Osteocyte (in vitro differentiated cells): ENCODE measurements at regions not wholly inside any gene's neighbourhood (a gene's known extent, or its start where the extent isn't known, plus 50 kb on each side); places are given as distances from the start of the nearest gene placed in this dataset.

Experiments
- DNase-seq: peaks from one replicate; pipeline ENCODE4 v3.0.0; 2021; ENCODE audit warnings: mixed read lengths; ENCODE audit not compliant: unreplicated experiment; ENCODE audit errors: extremely low spot score
- H3K27ac Mint-ChIP-seq: one replicate; pipeline ENCODE4 v1.8.0; 2021; ENCODE audit warnings: mild to moderate bottlenecking, mixed read lengths; ENCODE audit not compliant: unreplicated experiment
- H3K27me3 Mint-ChIP-seq: one replicate; pipeline ENCODE4 v1.8.0; 2021; ENCODE audit warnings: mixed read lengths; ENCODE audit not compliant: unreplicated experiment
- H3K36me3 Mint-ChIP-seq: one replicate; pipeline ENCODE4 v1.8.0; 2021; ENCODE audit warnings: mixed read lengths; ENCODE audit not compliant: unreplicated experiment
- H3K4me1 Mint-ChIP-seq: one replicate; pipeline ENCODE4 v1.8.0; 2021; ENCODE audit warnings: mixed read lengths; ENCODE audit not compliant: unreplicated experiment
- H3K4me3 Mint-ChIP-seq: one replicate; pipeline ENCODE4 v1.8.0; 2021; ENCODE audit warnings: mild to moderate bottlenecking, moderate library complexity, mixed read lengths; ENCODE audit not compliant: unreplicated experiment
- H3K9me3 Mint-ChIP-seq: one replicate; pipeline ENCODE4 v1.8.0; 2021; ENCODE audit warnings: mixed read lengths; ENCODE audit not compliant: unreplicated experiment
- CTCF ChIP-seq: fragments of 200-600 bp; sonication (generic); IDR thresholded peaks from 2 replicates; pipeline ENCODE4 v1.5.0; 2021; ENCODE audit warnings: antibody characterized with exemption, mild to moderate bottlenecking, moderate library complexity

- TF ChIP-seq CTCF: no peak
- no peak overlapping the region for H3K4me3 Mint-ChIP-seq
- no peaks in the 10 kb centered on the region for H3K36me3 Mint-ChIP-seq
- H3K27me3 Mint-ChIP-seq: no peaks in the 10 kb centered on the region
- DNase-seq: no peak
- no peaks in the 10 kb centered on the region for H3K4me1 Mint-ChIP-seq
- peaks cover 14% of the 10 kb centered on the region for H3K9me3 Mint-ChIP-seq
- H3K27ac Mint-ChIP-seq: no peak overlapping the region
These were observed 204.9 kb upstream of the SALL3 start for GRCh38 chr18:78774741-78775141.

GRCh38 chr18:78776151-78776550, 203.5 kb upstream of the SALL3 start:
- no peak for TF ChIP-seq CTCF
- no peaks in the 10 kb centered on the region for H3K4me1 Mint-ChIP-seq
- no peak overlapping the region for H3K27ac Mint-ChIP-seq
- H3K36me3 Mint-ChIP-seq: no peaks in the 10 kb centered on the region
- DNase-seq: no peak
- no peaks in the 10 kb centered on the region for H3K27me3 Mint-ChIP-seq
- no peak overlapping the region for H3K4me3 Mint-ChIP-seq
- peaks cover 14% of the 10 kb centered on the region for H3K9me3 Mint-ChIP-seq

GRCh38 chr18:78776706-78777285, 202.8 kb upstream of the SALL3 start:
- H3K4me3 Mint-ChIP-seq: no peak overlapping the region
- no peak for DNase-seq
- H3K36me3 Mint-ChIP-seq: no peaks in the 10 kb centered on the region
- H3K4me1 Mint-ChIP-seq: no peaks in the 10 kb centered on the region
- TF ChIP-seq CTCF: no peak
- peaks cover 14% of the 10 kb centered on the region for H3K9me3 Mint-ChIP-seq
- H3K27me3 Mint-ChIP-seq: no peaks in the 10 kb centered on the region
- H3K27ac Mint-ChIP-seq: no peak overlapping the region

- Mint-ChIP-seq H3K4me1 (no peaks in the 10 kb centered on the region), H3K27ac (no peak overlapping the region), H3K9me3 (peaks cover 14% of the 10 kb centered on the region), H3K27me3 (no peaks in the 10 kb centered on the region), H3K36me3 (no peaks in the 10 kb centered on the region), H3K4me3 (no peak overlapping the region)
- DNase-seq: no peak
- no peak for TF ChIP-seq CTCF
These were observed 201.6 kb upstream of the SALL3 start for GRCh38 chr18:78777992-78778391.

- H3K9me3 Mint-ChIP-seq: peaks cover 14% of the 10 kb centered on the region
- H3K27ac Mint-ChIP-seq: no peak overlapping the region
- no peak for TF ChIP-seq CTCF
- no peak for DNase-seq
- H3K27me3 Mint-ChIP-seq: no peaks in the 10 kb centered on the region
- no peaks in the 10 kb centered on the region for H3K36me3 Mint-ChIP-seq
- no peaks in the 10 kb centered on the region for H3K4me1 Mint-ChIP-seq
- no peak overlapping the region for H3K4me3 Mint-ChIP-seq
These were observed 201.0 kb upstream of the SALL3 start for GRCh38 chr18:78778651-78779050.
